Central memory CD4-positive, alpha-beta T cell (primary cell): ENCODE measurements at regions not wholly inside any gene's neighbourhood (a gene's known extent, or its start where the extent isn't known, plus 50 kb on each side); places are given as distances from the start of the nearest gene placed in this dataset.
"Not testable (repeated sequence)": the region's sequence is repeated elsewhere in the genome, so short reads cannot be mapped to it uniquely, and the experiment has no call there.

ENCODE experiments used
- DNase-seq: peaks from one replicate; pipeline ENCODE4 v3.0.0; 2022

GRCh38 chr1:219067350-219067712 lies 106.3 kb upstream of the LYPLAL1 start:
- DNase-seq = no peak

DNA sequence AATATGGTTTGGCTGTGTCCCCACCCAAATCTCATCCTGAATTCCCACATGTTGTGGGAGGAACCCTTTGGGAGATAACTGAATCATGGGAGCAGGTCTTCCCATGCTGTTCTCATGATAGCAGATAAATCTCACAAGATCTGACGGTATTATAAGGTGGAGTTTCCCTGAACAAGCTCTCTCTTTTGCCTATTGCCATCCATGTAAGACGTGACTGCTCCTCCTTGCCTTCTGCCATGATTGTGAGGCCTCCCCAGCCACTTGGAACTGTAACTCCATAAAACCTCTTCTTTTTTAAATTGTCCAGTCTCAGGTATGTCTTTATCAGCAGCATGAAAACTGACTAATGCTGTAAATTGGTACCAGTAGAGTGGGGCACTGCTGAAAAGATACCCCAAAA lies 103.3 kb upstream of the LYPLAL1 start:
- not testable (repeated sequence) for DNase-seq

GRCh38 chr1:219071209-219071608 lies 102.5 kb upstream of the LYPLAL1 start:
- no peak for DNase-seq

GRCh38 chr1:219072329-219072728 lies 101.3 kb upstream of the LYPLAL1 start:
- DNase-seq = no peak

DNA sequence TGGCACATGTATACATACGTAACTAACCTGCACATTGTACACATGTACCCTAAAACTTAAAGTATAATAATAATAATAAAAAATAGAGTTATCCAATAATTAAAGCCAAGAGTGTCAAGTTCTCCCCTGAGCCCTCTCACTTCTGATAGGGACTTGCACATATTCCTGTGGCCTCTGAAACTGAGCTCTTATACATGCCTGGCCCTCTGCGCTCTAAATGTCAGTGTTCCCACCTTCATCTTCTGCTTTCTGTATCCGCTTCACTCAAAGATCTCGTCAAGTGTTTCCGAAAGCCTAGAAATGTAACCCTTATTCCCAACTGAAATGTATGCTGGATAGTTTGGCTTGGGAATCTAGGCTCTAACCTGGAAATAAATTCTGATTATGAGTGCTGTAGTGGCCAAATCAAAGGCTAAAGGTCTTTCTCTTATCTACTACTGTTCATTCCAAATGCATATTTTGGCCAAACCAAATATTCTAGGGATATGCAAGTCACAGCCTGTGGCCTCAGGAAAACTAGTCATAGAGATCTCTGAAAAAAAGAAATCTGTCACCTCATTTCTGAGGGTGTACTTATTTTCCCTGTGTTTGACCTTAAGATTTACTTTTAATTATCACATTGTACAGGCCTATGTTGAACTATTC lies 99.5 kb upstream of the LYPLAL1 start:
- no peak for DNase-seq

GRCh38 chr1:219075121-219075879 lies 98.4 kb upstream of the LYPLAL1 start:
- DNase-seq = no peak

GRCh38 chr1:219076326-219076937 lies 97.2 kb upstream of the LYPLAL1 start:
- no peak for DNase-seq

DNA sequence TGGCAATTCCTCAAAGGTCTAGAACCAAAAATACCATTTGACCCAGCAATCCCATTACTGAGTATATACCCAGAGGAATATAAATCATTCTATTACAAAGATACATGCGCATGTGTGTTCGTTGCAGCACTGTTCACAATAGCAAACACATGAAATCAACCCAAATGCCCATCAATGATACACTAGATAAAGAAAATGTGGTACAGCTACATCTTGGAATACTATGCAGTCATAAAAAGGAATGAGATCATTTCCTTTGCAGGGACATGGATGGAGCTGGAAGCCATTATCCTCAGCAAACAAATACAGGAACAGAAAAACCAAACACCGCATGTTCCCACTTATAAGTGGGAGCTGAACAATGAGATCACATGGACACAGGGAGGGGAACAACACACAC lies 95.9 kb upstream of the LYPLAL1 start:
- DNase-seq = not testable (repeated sequence)

GRCh38 chr1:219081943-219082925 lies 91.4 kb upstream of the LYPLAL1 start:
- DNase-seq = no peak

DNA sequence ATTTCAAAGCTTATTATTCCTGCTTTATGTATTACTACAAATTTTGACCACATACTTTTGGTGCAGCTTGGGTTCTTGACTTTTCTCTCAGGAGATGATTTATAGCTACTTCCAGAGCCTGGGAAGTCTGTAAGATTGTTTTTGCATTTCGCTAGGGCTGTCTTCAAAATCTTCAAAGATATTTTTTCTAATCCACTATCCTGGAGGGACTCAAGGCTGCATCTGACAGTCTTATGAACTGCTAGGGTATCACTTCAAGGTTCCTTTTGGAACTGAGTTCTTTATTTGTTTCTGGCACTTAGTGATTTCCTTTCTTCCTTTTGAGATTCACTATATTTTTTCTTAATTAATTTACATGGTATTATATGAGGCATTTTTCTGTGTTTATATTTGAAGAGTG lies 90.0 kb upstream of the LYPLAL1 start:
- no peak for DNase-seq

GRCh38 chr1:219085082-219085481 lies 88.6 kb upstream of the LYPLAL1 start:
- DNase-seq = no peak

- no peak for DNase-seq
These were observed 87.7 kb upstream of the LYPLAL1 start for GRCh38 chr1:219085988-219086387.

DNA sequence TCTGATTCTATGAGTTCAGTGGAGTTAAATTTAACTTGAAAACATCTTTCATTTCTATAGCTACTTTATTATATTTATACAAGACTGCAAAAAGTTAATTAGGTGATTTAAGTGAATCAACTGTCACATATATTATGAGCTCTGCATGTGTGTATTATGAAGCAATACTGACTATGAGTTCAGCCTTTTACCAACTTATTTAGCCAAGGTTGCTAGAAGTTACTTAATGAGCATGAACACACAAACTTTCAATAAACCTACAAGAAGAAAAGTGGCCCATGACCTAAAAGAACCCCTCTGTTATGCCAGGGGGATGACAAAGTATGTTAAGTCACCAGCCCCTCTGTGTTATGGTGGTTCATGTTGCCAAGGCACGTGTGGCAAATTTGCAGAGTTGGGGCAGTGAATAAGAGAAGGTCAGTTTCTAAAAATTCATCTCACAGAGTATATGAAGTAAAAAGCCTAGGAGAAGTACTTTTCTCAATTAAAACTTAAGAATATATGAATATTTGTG lies 86.7 kb upstream of the LYPLAL1 start:
- DNase-seq = no peak

DNA sequence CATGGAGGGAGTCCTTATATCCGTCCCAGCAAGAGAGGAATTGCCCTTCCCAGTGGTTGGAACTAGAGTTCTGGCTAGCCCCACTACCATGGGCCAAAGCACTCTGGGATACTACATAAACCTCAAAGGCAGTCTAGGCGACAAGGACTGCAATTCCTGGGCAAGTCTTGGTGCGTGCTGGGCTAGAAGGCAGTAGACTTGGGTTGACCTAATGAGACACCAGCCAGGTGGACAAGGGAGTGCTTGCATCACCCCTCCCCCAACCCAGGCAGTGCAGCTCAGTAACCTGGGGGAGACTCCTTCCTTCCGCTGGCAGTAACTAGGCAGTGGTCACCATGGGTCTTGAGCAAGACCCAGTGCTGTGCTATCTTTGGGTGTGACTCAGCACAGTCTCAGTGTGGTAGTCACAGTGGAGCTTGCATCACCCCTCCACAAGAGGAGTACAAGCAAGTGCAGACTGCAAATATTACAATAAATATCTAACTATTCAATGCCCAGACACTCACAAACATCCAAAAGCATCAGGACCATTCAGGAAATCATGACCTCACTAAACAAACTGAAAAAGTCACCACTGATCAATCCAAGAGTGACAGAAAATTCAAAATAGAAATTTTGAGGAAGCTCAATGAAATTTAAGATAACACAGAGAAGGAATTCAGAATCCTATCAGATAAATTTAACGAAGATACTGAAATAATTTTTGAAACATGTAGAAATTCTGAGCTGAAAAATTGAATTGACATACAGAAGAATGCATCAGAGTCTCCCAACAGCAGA lies 84.7 kb upstream of the LYPLAL1 start:
- no peak for DNase-seq

GRCh38 chr1:219090607-219091006 lies 83.1 kb upstream of the LYPLAL1 start:
- no peak for DNase-seq

GRCh38 chr1:219092206-219092605 lies 81.5 kb upstream of the LYPLAL1 start:
- DNase-seq = no peak

GRCh38 chr1:219099307-219099706 lies 74.4 kb upstream of the LYPLAL1 start:
- no peak for DNase-seq

GRCh38 chr1:219100059-219100458 lies 73.6 kb upstream of the LYPLAL1 start:
- DNase-seq = no peak

- not testable (repeated sequence) for DNase-seq
These were observed 71.2 kb upstream of the LYPLAL1 start for GRCh38 chr1:219102466-219102865.

GRCh38 chr1:219105893-219106292 lies 67.8 kb upstream of the LYPLAL1 start:
- no peak for DNase-seq

DNA sequence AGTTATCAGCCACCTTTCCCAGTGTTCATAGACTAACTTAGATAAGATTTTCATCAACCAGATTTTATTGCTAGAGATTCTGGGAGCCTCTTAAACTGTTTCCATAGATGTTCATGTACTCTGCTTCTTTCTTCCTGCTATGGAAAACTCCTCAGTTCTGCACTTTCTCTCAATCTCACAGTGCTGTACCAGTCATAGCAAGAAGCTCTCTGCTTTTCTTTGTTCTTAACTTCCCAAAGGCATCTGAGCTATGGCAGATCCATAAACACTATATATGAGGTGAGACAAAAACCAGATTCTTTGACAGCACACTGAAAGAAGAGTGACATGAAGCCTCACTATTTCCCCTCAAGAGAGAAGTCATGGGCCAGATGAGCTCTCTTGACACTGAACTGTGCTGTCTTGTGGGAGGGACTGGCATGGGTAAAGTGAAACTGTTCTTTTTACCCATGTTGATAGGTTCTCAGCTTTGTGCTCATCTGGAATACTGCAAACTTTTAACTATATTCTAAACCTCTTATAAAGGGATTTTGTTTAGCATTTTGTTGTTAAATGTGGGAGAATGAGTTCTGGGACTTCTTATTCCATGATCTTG lies 64.2 kb upstream of the LYPLAL1 start:
- DNase-seq = no peak
